K562 (cell line): ENCODE measurements at regions not wholly inside any gene's neighbourhood (a gene's known extent, or its start where the extent isn't known, plus 50 kb on each side); places are given as distances from the start of the nearest gene placed in this dataset.

ENCODE experiments used
- ATAC-seq: fragments of 200-7000 bp; cut with Tn5 transposase; 3 replicates; pipeline ENCODE4 v1.9.1; 2020; ENCODE audit warnings: moderate library complexity
- BruUV-seq: library from RNA; stranded (reverse); fragments of 400-500 nt; replicated peaks from 2 replicates; lab custom pipeline; 2021; lab: Mats Ljungman, UMichigan
- CTCF ChIA-PET: fragments of 300-600 bp; formaldehyde crosslinking; extraction: SDS; loops from one replicate; lab custom pipeline; 2021; ENCODE audit warnings: low intra/inter-chr PET ratio; lab: Yijun Ruan, JAX
- POLR2A ChIA-PET: fragments of 300-600, 350-650 bp; sonication (Branson Sonifier 250); formaldehyde crosslinking; extraction: SDS; loops from one replicate; lab custom pipeline; 2021; ENCODE audit warnings: antibody characterized with exemption, inconsistent platforms; lab: Yijun Ruan, JAX
- DNase-seq, 4 experiments: peaks; one replicate each; pipeline versions ENCODE4 v3.0.0 to v3.0.0-alpha.2; 2011 to 2018; ENCODE audit warnings: low spot score in 3 of 4, mixed read lengths in 3 of 4; ENCODE audit errors: extremely low read depth in 1 of 4
- FAIRE-seq: peaks from 2 replicates; lab custom pipeline; 2011; peaks lifted over from hg19 to GRCh38; lab: Jason Lieb, UNC
- H2AFZ ChIP-seq: 2 replicates; pipeline ENCODE4 v1.6.0; 2011; ENCODE audit warnings: low read depth, low read length, control low read depth, inconsistent platforms
- H3K27ac ChIP-seq: fragments of 200-600 bp; 3 replicates; pipeline ENCODE4 v1.8.0; 2011; ENCODE audit warnings: low read depth, mild to moderate bottlenecking, control low read depth, inconsistent platforms, low read length, moderate library complexity, mixed read lengths; ENCODE audit errors: extremely low read depth
- H3K27me3 ChIP-seq, 2 experiments: fragments of 300-600 bp in 1 of 2; 2 replicates in 1 of 2; 3 replicates in 1 of 2; pipeline versions ENCODE4 v1.6.0 to v1.8.0; 2011; ENCODE audit warnings: inconsistent platforms in 2 of 2, low read length in 2 of 2, mild to moderate bottlenecking in 1 of 2, mixed read lengths in 1 of 2, moderate library complexity in 1 of 2; ENCODE audit not compliant: control insufficient read depth in 2 of 2, insufficient read depth in 2 of 2
- H3K36me3 ChIP-seq: fragments of 300-600 bp; 3 replicates; pipeline ENCODE4 v1.8.0; 2011; ENCODE audit warnings: mild to moderate bottlenecking, low read length, inconsistent platforms; ENCODE audit not compliant: control insufficient read depth, insufficient read depth
- H3K4me1 ChIP-seq, 2 experiments: fragments of 200-600 bp in 1 of 2; replicated peaks in 1 of 2; 2 replicates in 1 of 2; 3 replicates in 1 of 2; pipeline versions ENCODE4 v1.5.1 to v1.8.0; 2011; ENCODE audit warnings: inconsistent platforms in 2 of 2, low read length in 2 of 2, mild to moderate bottlenecking in 1 of 2, mixed read lengths in 1 of 2, moderate library complexity in 1 of 2; ENCODE audit not compliant: control insufficient read depth in 2 of 2, insufficient read depth in 2 of 2
- H3K4me2 ChIP-seq: 2 replicates; pipeline ENCODE4 v1.6.1; 2011; ENCODE audit warnings: low read length, control low read depth, inconsistent platforms, mixed read lengths; ENCODE audit not compliant: insufficient read depth
- H3K4me3 ChIP-seq: fragments of 200-600 bp; sonication (generic), shearing (Covaris generic); 2 replicates; pipeline ENCODE4 v1.5.1; 2016; ENCODE audit warnings: control low read depth, inconsistent platforms
- H3K79me2 ChIP-seq: fragments of 200-600 bp; 3 replicates; pipeline ENCODE4 v1.8.0; 2011; ENCODE audit warnings: low read length, inconsistent platforms; ENCODE audit not compliant: control insufficient read depth, insufficient read depth
- H3K9ac ChIP-seq, 2 experiments: 2 replicates each; pipeline versions ENCODE4 v1.6.0 to v1.6.1; 2011; ENCODE audit warnings: low read depth in 2 of 2, low read length in 2 of 2, control low read depth in 1 of 2, inconsistent platforms in 1 of 2, mild to moderate bottlenecking in 1 of 2, mixed read lengths in 1 of 2; ENCODE audit not compliant: insufficient read depth in 1 of 2
- H3K9me1 ChIP-seq: one replicate; pipeline ENCODE4 v1.6.0; 2011; ENCODE audit warnings: inconsistent platforms, mild to moderate bottlenecking, low read length, moderate library complexity; ENCODE audit not compliant: control insufficient read depth, insufficient read depth
- H3K9me3 ChIP-seq: replicated peaks from 2 replicates; pipeline ENCODE4 v1.5.1; 2011; ENCODE audit warnings: low read depth, low read length, inconsistent platforms; ENCODE audit not compliant: control insufficient read depth, insufficient read depth
- H4K20me1 ChIP-seq: replicated peaks from 2 replicates; pipeline ENCODE4 v1.6.1; 2011; ENCODE audit warnings: low read length, inconsistent platforms, mixed read lengths; ENCODE audit not compliant: control insufficient read depth, insufficient read depth
- CBX5 ChIP-seq: IDR thresholded peaks from 2 replicates; pipeline ENCODE4 v1.6.1; 2014; ENCODE audit warnings: low read depth, borderline replicate concordance
- CEBPG ChIP-seq, 3 experiments: fragments of 200-800 bp in 1 of 3; sonication (Bioruptor generic) in 1 of 3; sonication (generic) in 1 of 3; formaldehyde crosslinking in 1 of 3; IDR thresholded peaks in 2 of 3; conservative IDR thresholded peaks in 1 of 3; 2 replicates each; pipeline versions ENCODE4 v1.6.1 to v1.8.0; 2016 to 2022; ENCODE audit warnings: missing compliant biosample characterization in 2 of 3, missing genetic modification characterization in 2 of 3, mild to moderate bottlenecking in 1 of 3, missing genetic modification reagents in 1 of 3
- DEAF1 ChIP-seq: fragments of 450-650 bp; formaldehyde crosslinking; IDR thresholded peaks from 2 replicates; pipeline ENCODE4 v1.4.0; 2020; ENCODE audit warnings: mild to moderate bottlenecking, moderate library complexity
- FOSL1 ChIP-seq: fragments of 200-800 bp; sonication (Bioruptor generic); conservative IDR thresholded peaks from 2 replicates; pipeline ENCODE4 v1.6.1; 2016; ENCODE audit warnings: missing genetic modification characterization, missing compliant biosample characterization
- GTF2F1 ChIP-seq: IDR thresholded peaks from 2 replicates; pipeline ENCODE4 v1.6.1; 2011; ENCODE audit warnings: low read depth, low read length, improper control_type of control experiment
- KAT2B ChIP-seq: IDR thresholded peaks from one replicate; pipeline ENCODE4 v1.6.1; 2012; ENCODE audit warnings: low read depth, mild to moderate bottlenecking, control low read depth, inconsistent platforms, low read length, moderate library complexity
- NCOA2 ChIP-seq, 2 experiments: fragments of 450-650 bp; IDR thresholded peaks; 2 replicates each; pipeline ENCODE4 v1.6.1; 2018; ENCODE audit warnings: mild to moderate bottlenecking in 2 of 2, moderate library complexity in 1 of 2; ENCODE audit not compliant: partially characterized antibody in 2 of 2
- NCOA6 ChIP-seq: fragments of 450-650 bp; IDR thresholded peaks from 2 replicates; pipeline ENCODE4 v1.6.1; 2017; ENCODE audit warnings: mild to moderate bottlenecking
- NFIC ChIP-seq: fragments of 450-650 bp; IDR thresholded peaks from 2 replicates; pipeline ENCODE4 v1.6.1; 2017; ENCODE audit warnings: mild to moderate bottlenecking, inconsistent platforms
- PATZ1 ChIP-seq: fragments of 250-450 bp; sonication (Bioruptor Pico); IDR thresholded peaks from 2 replicates; pipeline ENCODE4 v1.5.0; 2020; ENCODE audit warnings: mild to moderate bottlenecking, borderline replicate concordance
- RBM25 ChIP-seq: fragments of 200-400 bp; formaldehyde crosslinking; IDR thresholded peaks from 2 replicates; pipeline ENCODE4 v1.6.1; 2018; ENCODE audit warnings: low read length, low read depth, moderate library complexity; ENCODE audit not compliant: severe bottlenecking
- TARDBP ChIP-seq: fragments of 450-650 bp; IDR thresholded peaks from 2 replicates; pipeline ENCODE4 v1.6.1; 2016
- ZNF12 ChIP-seq: sonication (generic); formaldehyde crosslinking; IDR thresholded peaks from 2 replicates; pipeline ENCODE4 v1.4.0; 2020; ENCODE audit warnings: mild to moderate bottlenecking, missing genetic modification reagents
- ZNF764 ChIP-seq: fragments of 250-450 bp; sonication (Bioruptor Pico); IDR thresholded peaks from 2 replicates; pipeline ENCODE4 v1.4.0; 2020; ENCODE audit warnings: low read depth, mild to moderate bottlenecking, moderate library complexity
- WGBS: fragments of 100-300 bp; shearing (Covaris generic); methylation state at CpG from one replicate; pipeline ENCODE4 v1.1.6; 2016; ENCODE audit warnings: low coverage, mixed read lengths; ENCODE audit not compliant: insufficient coverage; ENCODE audit errors: missing lambda C conversion rate; 5-methylcytosine and 5-hydroxymethylcytosine counted together
- in situ Hi-C: fragments of 300-500 bp; cut with MboI; formaldehyde crosslinking; loops from 4 replicates; pipeline ENCODE4 v1.15.0; 2018; ENCODE audit warnings: inconsistent platforms, mixed read lengths
- intact Hi-C: fragments of 100-400 bp; cut with micrococcal nuclease; formaldehyde crosslinking; loops from 2 replicates; pipeline ENCODE4 v1.14.2; 2022
- TF ChIP-seq, protein P1 (sequence below): fragments of 450-650 bp; IDR thresholded peaks from 2 replicates; pipeline ENCODE4 v1.6.1; 2016; ENCODE audit warnings: borderline replicate concordance
- TF ChIP-seq, protein P2 (sequence below): sonication (generic); formaldehyde crosslinking; IDR thresholded peaks from 2 replicates; pipeline ENCODE4 v1.8.0; 2022; ENCODE audit warnings: mild to moderate bottlenecking, missing genetic modification reagents

DNA sequence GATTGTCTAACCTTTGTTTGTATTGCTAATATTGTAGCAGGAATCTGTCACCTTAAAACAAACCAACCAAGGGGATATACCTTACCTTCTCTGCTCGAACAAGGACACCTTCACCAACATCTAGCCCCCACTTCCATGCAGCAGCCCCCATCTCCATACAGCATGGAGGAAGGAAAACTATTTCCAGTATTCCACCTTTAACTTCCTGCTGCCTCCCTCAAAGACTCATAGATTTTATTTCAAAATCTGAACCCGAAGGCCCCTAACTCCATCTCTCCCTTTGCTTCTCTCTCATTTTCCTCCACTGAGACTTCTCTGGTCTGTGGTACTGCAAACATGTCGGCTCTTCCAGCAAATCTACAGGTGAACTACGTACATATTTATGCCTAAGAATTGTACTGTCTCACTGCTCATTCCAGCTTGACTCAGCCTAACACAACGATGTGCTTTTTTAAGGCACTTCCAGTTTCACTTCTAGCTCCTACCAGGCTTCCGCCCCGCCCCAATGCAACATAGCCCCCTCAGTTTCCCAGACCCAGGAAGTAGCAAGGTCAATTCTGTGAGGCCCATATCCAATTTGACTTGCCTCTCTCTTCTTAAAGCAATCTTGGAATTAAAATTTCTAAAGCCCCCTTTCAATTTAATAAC, 70.7 kb upstream of the RNF38 start:
- Histone ChIP-seq H3K79me2 (0 out of 3 replicates have a peak, but pooled peaks cover 3% of the 10 kb centered on the region), H3K4me3 (no peak overlapping the region), H3K27me3 (no peaks in the 10 kb centered on the region), H3K9me1 (no peaks in the 10 kb centered on the region), H3K9me3 (no peaks in the 10 kb centered on the region), H3K4me2 (no peak overlapping the region), H2AFZ (no peak overlapping the region), H3K4me1 (no peaks in the 10 kb centered on the region; a peak in 1 of 5 replicates), H3K9ac (no peak overlapping the region), H3K36me3 (no peaks in the 10 kb centered on the region), H3K27ac (no peak overlapping the region), H4K20me1 (no peaks in the 10 kb centered on the region)
- WGBS: 65% methylated on average over 7 of the region's 7 CpGs
- CTCF ChIA-PET: no interaction called here
- in situ Hi-C loops (no loop called here), intact Hi-C loops (no loop called here)
- TF ChIP-seq, protein P1, sequence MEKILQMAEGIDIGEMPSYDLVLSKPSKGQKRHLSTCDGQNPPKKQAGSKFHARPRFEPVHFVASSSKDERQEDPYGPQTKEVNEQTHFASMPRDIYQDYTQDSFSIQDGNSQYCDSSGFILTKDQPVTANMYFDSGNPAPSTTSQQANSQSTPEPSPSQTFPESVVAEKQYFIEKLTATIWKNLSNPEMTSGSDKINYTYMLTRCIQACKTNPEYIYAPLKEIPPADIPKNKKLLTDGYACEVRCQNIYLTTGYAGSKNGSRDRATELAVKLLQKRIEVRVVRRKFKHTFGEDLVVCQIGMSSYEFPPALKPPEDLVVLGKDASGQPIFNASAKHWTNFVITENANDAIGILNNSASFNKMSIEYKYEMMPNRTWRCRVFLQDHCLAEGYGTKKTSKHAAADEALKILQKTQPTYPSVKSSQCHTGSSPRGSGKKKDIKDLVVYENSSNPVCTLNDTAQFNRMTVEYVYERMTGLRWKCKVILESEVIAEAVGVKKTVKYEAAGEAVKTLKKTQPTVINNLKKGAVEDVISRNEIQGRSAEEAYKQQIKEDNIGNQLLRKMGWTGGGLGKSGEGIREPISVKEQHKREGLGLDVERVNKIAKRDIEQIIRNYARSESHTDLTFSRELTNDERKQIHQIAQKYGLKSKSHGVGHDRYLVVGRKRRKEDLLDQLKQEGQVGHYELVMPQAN: no peak
- TF ChIP-seq NFIC: no peak
- TF ChIP-seq NCOA6: no peak
- no peak for TF ChIP-seq CBX5
- no peak for TF ChIP-seq NCOA2 (IDR thresholded peaks at IDR 0.05; ENCODE audit: partially characterized antibody in 2 of 2)
- no peak for TF ChIP-seq DEAF1 (CRISPR knock-in tag)
- TF ChIP-seq PATZ1 (CRISPR knock-in tag): no peak
- TF ChIP-seq TARDBP: no peak
- no peak for TF ChIP-seq KAT2B
- TF ChIP-seq GTF2F1: no peak
- TF ChIP-seq, protein P2, sequence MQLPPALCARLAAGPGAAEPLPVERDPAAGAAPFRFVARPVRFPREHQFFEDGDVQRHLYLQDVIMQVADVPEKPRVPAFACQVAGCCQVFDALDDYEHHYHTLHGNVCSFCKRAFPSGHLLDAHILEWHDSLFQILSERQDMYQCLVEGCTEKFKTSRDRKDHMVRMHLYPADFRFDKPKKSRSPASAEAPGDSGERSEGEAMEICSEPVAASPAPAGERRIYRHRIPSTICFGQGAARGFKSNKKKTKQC: no peak
- no peak for TF ChIP-seq RBM25
- no peak for TF ChIP-seq ZNF764 (CRISPR knock-in tag)
- TF ChIP-seq CEBPG (CRISPR knock-in tag; IDR thresholded peaks at IDR 0.05): no peak
- TF ChIP-seq CEBPG (tag; conservative IDR thresholded peaks at IDR 0.05 in 1 of 2, IDR thresholded peaks at IDR 0.05 in 1 of 2): no peak
- TF ChIP-seq FOSL1 (tag): no peak
- TF ChIP-seq ZNF12: no peak
- peak in 1 of 4 experiments; percentile 5 for DNase-seq
- POLR2A ChIA-PET: no interaction called here
- ATAC-seq: 0 out of 3 replicates have a peak, but pooled peaks have one; percentile 47
- no peak for FAIRE-seq
- TSS peak; percentile 24 for BruUV-seq
